ENCODE measurements at regions not wholly inside any gene's neighbourhood (a gene's known extent, or its start where the extent isn't known, plus 50 kb on each side); places are given as distances from the start of the nearest gene placed in this dataset.

DNA sequence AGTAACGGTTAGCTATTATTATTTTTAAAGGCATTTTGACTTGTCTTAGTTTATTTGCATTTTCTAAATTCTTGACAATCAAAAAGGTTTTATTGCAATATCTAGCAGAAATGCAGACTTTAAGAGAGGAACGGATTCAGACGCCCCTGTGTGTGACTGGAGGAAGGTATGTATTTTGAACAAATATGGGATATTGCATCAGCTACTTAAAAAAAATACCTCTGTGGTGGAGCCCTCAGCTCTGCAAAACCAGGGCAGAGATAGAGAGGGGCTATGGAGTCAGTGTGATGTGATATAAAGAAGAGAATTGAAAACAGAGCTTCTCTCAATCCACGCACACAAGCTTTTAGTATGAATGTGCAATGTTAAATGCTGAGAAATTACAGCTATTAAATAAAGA, 142.4 kb downstream of the ICE1 start:
- TF ChIP-seq, protein P1, sequence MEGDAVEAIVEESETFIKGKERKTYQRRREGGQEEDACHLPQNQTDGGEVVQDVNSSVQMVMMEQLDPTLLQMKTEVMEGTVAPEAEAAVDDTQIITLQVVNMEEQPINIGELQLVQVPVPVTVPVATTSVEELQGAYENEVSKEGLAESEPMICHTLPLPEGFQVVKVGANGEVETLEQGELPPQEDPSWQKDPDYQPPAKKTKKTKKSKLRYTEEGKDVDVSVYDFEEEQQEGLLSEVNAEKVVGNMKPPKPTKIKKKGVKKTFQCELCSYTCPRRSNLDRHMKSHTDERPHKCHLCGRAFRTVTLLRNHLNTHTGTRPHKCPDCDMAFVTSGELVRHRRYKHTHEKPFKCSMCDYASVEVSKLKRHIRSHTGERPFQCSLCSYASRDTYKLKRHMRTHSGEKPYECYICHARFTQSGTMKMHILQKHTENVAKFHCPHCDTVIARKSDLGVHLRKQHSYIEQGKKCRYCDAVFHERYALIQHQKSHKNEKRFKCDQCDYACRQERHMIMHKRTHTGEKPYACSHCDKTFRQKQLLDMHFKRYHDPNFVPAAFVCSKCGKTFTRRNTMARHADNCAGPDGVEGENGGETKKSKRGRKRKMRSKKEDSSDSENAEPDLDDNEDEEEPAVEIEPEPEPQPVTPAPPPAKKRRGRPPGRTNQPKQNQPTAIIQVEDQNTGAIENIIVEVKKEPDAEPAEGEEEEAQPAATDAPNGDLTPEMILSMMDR (IDR thresholded peaks at IDR 0.05) = no peak
- no peak for TF ChIP-seq POLR2A (IDR thresholded peaks at IDR 0.05)
